ENCODE measurements at regions not wholly inside any gene's neighbourhood (a gene's known extent, or its start where the extent isn't known, plus 50 kb on each side); places are given as distances from the start of the nearest gene placed in this dataset.

- no peaks in the 10 kb centered on the region for H3K27me3 ChIP-seq (ENCODE audit: low read depth)
- no peak overlapping the region for H3K4me3 ChIP-seq
- no peaks in the 10 kb centered on the region for H3K9me3 ChIP-seq
- H3K36me3 ChIP-seq (replicated peaks) = no peaks in the 10 kb centered on the region
- in situ Hi-C loops (cut with MboI; ENCODE audit: low sequenced_read_pairs) = no loop called here
- H3K4me1 ChIP-seq = no peaks in the 10 kb centered on the region
- no peak for DNase-seq (ENCODE audit: low spot score in 2 of 2)
Measured at GRCh38 chr14:101132051-101132571, 228.6 kb upstream of the RTL1 start.

GRCh38 chr14:101132588-101132987 lies 229.1 kb upstream of the RTL1 start:
- Histone ChIP-seq H3K4me3 (no peak overlapping the region), H3K4me1 (no peaks in the 10 kb centered on the region), H3K9me3 (no peaks in the 10 kb centered on the region), H3K36me3 (replicated peaks) (no peaks in the 10 kb centered on the region), H3K27me3 (ENCODE audit: low read depth) (no peaks in the 10 kb centered on the region)
- in situ Hi-C loops (cut with MboI; ENCODE audit: low sequenced_read_pairs) = no loop called here
- no peak for DNase-seq (ENCODE audit: low spot score in 2 of 2)

- H3K9me3 ChIP-seq = no peaks in the 10 kb centered on the region
- H3K4me1 ChIP-seq = no peaks in the 10 kb centered on the region
- H3K4me3 ChIP-seq = no peak overlapping the region
- no peaks in the 10 kb centered on the region for H3K36me3 ChIP-seq (replicated peaks)
- H3K27me3 ChIP-seq (ENCODE audit: low read depth) = no peaks in the 10 kb centered on the region
- no peak for DNase-seq (ENCODE audit: low spot score in 2 of 2)
- in situ Hi-C loops (cut with MboI; ENCODE audit: low sequenced_read_pairs) = no loop called here
Measured at GRCh38 chr14:101133068-101133467, 229.5 kb upstream of the RTL1 start.

- DNase-seq (ENCODE audit: low spot score in 2 of 2) = no peak
- Histone ChIP-seq H3K9me3 (no peaks in the 10 kb centered on the region), H3K36me3 (replicated peaks) (no peaks in the 10 kb centered on the region), H3K4me1 (no peaks in the 10 kb centered on the region), H3K4me3 (no peak overlapping the region), H3K27me3 (ENCODE audit: low read depth) (no peaks in the 10 kb centered on the region)
- in situ Hi-C loops (cut with MboI; ENCODE audit: low sequenced_read_pairs) = no loop called here
Measured at GRCh38 chr14:101134161-101134631, 230.7 kb upstream of the RTL1 start.

- Histone ChIP-seq H3K4me3 (no peak overlapping the region), H3K27me3 (ENCODE audit: low read depth) (no peaks in the 10 kb centered on the region), H3K4me1 (no peaks in the 10 kb centered on the region), H3K36me3 (replicated peaks) (no peaks in the 10 kb centered on the region), H3K9me3 (no peaks in the 10 kb centered on the region)
- in situ Hi-C loops (cut with MboI; ENCODE audit: low sequenced_read_pairs) = no loop called here
- DNase-seq (ENCODE audit: low spot score in 2 of 2) = no peak
Measured at GRCh38 chr14:101134851-101135433, 231.4 kb upstream of the RTL1 start.

- in situ Hi-C loops (cut with MboI; ENCODE audit: low sequenced_read_pairs) = no loop called here
- Histone ChIP-seq H3K4me3 (no peak overlapping the region), H3K27me3 (ENCODE audit: low read depth) (no peaks in the 10 kb centered on the region), H3K9me3 (no peaks in the 10 kb centered on the region), H3K4me1 (no peaks in the 10 kb centered on the region), H3K36me3 (replicated peaks) (no peaks in the 10 kb centered on the region)
- DNase-seq (ENCODE audit: low spot score in 2 of 2) = no peak
Measured at GRCh38 chr14:101135796-101136742, 232.5 kb upstream of the RTL1 start.

- DNase-seq (ENCODE audit: low spot score in 2 of 2) = no peak
- Histone ChIP-seq H3K4me1 (no peaks in the 10 kb centered on the region), H3K36me3 (replicated peaks) (no peaks in the 10 kb centered on the region), H3K27me3 (ENCODE audit: low read depth) (no peaks in the 10 kb centered on the region), H3K9me3 (no peaks in the 10 kb centered on the region), H3K4me3 (no peak overlapping the region)
- in situ Hi-C loops (cut with MboI; ENCODE audit: low sequenced_read_pairs) = no loop called here
Measured at GRCh38 chr14:101137234-101137633, 233.7 kb upstream of the RTL1 start.

GRCh38 chr14:101147848-101148247 lies 244.3 kb upstream of the RTL1 start:
- in situ Hi-C loops (cut with MboI; ENCODE audit: low sequenced_read_pairs) = no loop called here
- DNase-seq (ENCODE audit: low spot score in 2 of 2) = no peak
- H3K4me3 ChIP-seq = no peak overlapping the region
- no peaks in the 10 kb centered on the region for H3K36me3 ChIP-seq (replicated peaks)
- H3K9me3 ChIP-seq = no peaks in the 10 kb centered on the region
- H3K4me1 ChIP-seq = no peaks in the 10 kb centered on the region
- no peaks in the 10 kb centered on the region for H3K27me3 ChIP-seq (ENCODE audit: low read depth)

GRCh38 chr14:101150039-101150610 lies 246.6 kb upstream of the RTL1 start:
- Histone ChIP-seq H3K4me1 (no peaks in the 10 kb centered on the region), H3K27me3 (ENCODE audit: low read depth) (no peaks in the 10 kb centered on the region), H3K36me3 (replicated peaks) (no peaks in the 10 kb centered on the region), H3K4me3 (no peak overlapping the region), H3K9me3 (no peaks in the 10 kb centered on the region)
- no peak for DNase-seq (ENCODE audit: low spot score in 2 of 2)
- in situ Hi-C loops (cut with MboI; ENCODE audit: low sequenced_read_pairs) = no loop called here

- in situ Hi-C loops (cut with MboI; ENCODE audit: low sequenced_read_pairs) = no loop called here
- Histone ChIP-seq H3K4me1 (no peaks in the 10 kb centered on the region), H3K36me3 (replicated peaks) (no peaks in the 10 kb centered on the region), H3K27me3 (ENCODE audit: low read depth) (no peaks in the 10 kb centered on the region), H3K4me3 (no peak overlapping the region), H3K9me3 (no peaks in the 10 kb centered on the region)
- no peak for DNase-seq (ENCODE audit: low spot score in 2 of 2)
Measured at GRCh38 chr14:101151226-101151926, 247.9 kb upstream of the RTL1 start.

GRCh38 chr14:101151927-101152305 lies 248.4 kb upstream of the RTL1 start:
- Histone ChIP-seq H3K27me3 (ENCODE audit: low read depth) (no peaks in the 10 kb centered on the region), H3K4me3 (no peak overlapping the region), H3K4me1 (no peaks in the 10 kb centered on the region), H3K36me3 (replicated peaks) (no peaks in the 10 kb centered on the region), H3K9me3 (no peaks in the 10 kb centered on the region)
- in situ Hi-C loops (cut with MboI; ENCODE audit: low sequenced_read_pairs) = no loop called here
- no peak for DNase-seq (ENCODE audit: low spot score in 2 of 2)

GRCh38 chr14:101152855-101153254 lies 249.3 kb upstream of the RTL1 start:
- in situ Hi-C loops (cut with MboI; ENCODE audit: low sequenced_read_pairs) = no loop called here
- H3K27me3 ChIP-seq (ENCODE audit: low read depth) = no peaks in the 10 kb centered on the region
- no peaks in the 10 kb centered on the region for H3K36me3 ChIP-seq (replicated peaks)
- no peak overlapping the region for H3K4me3 ChIP-seq
- no peaks in the 10 kb centered on the region for H3K4me1 ChIP-seq
- no peaks in the 10 kb centered on the region for H3K9me3 ChIP-seq
- no peak for DNase-seq (ENCODE audit: low spot score in 2 of 2)

- Histone ChIP-seq H3K36me3 (replicated peaks) (no peaks in the 10 kb centered on the region), H3K9me3 (no peaks in the 10 kb centered on the region), H3K27me3 (ENCODE audit: low read depth) (no peaks in the 10 kb centered on the region), H3K4me3 (no peak overlapping the region), H3K4me1 (no peaks in the 10 kb centered on the region)
- DNase-seq (ENCODE audit: low spot score in 2 of 2) = no peak
- in situ Hi-C loops (cut with MboI; ENCODE audit: low sequenced_read_pairs) = no loop called here
Measured at GRCh38 chr14:101153691-101154090, 250.2 kb upstream of the RTL1 start.
